ENCODE measurements at regions not wholly inside any gene's neighbourhood (a gene's known extent, or its start where the extent isn't known, plus 50 kb on each side); places are given as distances from the start of the nearest gene placed in this dataset.

DNA sequence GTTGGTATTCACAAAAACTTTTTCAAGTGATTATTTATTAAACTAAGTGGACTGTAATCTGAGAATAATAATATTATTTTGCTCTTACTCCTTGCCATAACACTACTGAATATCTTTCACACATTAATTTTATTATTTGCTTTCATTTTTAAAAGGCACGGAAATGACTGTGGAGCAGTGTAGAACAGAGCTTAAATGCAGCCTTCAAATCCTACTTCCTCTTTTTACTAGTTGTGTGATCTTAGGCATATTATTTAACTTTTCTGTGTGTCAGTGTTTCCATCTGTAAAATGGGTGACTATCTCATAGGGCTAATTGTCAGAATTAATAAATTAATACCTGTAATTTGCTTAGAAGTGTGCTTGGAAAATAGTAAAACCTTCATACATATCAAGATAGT, 55.5 kb upstream of the SLC8A1 start:
- no peak for DNase-seq

DNA sequence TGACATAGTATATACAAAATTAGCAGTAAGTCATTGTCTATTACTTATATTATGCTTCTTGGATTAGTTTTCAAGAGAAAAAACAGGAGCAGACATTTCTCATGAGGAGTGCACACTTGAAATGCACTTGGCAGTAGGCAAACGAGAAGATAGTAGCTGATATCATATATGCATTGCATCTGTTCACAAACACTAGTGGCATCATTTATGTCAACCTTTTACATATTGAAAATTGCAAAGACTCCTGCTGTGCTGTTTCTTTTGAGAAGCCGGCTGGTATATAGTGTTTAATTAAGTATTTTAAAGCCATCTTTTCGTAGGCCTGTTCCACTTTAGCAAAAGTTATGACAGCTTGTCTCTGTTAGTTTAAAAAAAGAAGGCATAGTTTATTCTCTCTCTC, 58.4 kb upstream of the SLC8A1 start:
- no peak for DNase-seq

GRCh38 chr2:40511661-40512213, 59.8 kb upstream of the SLC8A1 start:
- no peak for DNase-seq

- no peak for DNase-seq
Observed at GRCh38 chr2:40512256-40512655, 60.4 kb upstream of the SLC8A1 start.

DNA sequence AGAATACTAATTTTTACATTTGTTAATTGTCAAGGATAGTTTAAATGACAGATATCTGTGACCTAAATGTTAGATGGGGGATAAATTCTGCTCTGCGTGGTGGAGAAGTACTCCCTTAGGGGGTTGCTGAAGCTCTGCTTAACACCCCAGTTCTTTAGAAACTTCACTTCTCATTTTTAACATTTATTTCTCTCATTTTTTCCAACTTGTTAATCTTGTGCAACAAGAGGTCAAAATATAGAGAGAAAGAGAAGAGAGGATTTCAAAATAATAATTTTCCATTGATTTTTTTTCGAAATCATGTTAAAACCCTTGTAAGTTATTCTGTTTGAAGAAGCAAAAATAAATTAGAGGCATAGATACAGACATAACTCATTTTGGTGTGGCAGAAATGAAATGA, 61.3 kb upstream of the SLC8A1 start:
- no peak for DNase-seq

DNA sequence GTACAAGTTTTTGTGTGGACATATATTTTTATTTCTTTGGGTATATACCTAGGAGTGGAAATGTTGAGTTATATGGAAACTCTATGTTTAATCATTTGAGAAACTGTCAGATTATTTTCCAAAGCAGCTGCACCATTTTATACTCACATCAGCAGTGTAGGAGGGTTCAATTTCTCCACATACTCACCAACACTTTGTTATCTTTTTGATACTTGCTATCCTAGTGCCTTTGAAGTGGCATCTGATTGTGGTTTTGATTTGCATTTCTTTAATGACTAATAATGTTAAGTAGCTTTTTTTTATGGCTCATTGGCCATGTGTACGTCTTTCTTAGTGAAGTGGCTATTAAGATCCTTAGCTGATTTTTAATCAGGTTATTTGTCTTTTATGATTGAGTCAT, 64.7 kb upstream of the SLC8A1 start:
- DNase-seq, result no peak

- DNase-seq, result no peak
Observed at GRCh38 chr2:40528564-40528963, 76.7 kb upstream of the SLC8A1 start.

DNA sequence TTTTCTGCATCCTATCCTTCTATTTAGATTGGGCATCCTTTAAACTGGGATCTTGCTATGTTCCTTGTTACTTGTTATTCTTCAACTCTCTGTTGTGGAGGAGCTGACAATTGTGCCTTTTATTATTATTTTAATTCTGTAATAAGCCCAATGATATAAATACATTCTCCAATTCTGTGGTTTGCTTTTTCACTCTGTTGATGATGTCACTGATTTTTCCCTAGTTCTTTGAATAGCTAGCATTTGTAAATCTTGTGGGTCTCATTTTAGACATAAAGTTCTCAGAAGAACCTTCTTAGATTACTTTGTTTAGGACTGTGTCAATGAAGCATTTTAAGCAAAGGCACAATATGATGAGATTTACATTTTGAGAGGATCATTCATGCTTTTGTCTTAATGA, 79.5 kb upstream of the SLC8A1 start:
- DNase-seq, result no peak

GRCh38 chr2:40534528-40534927, 82.6 kb upstream of the SLC8A1 start:
- DNase-seq, result no peak

DNA sequence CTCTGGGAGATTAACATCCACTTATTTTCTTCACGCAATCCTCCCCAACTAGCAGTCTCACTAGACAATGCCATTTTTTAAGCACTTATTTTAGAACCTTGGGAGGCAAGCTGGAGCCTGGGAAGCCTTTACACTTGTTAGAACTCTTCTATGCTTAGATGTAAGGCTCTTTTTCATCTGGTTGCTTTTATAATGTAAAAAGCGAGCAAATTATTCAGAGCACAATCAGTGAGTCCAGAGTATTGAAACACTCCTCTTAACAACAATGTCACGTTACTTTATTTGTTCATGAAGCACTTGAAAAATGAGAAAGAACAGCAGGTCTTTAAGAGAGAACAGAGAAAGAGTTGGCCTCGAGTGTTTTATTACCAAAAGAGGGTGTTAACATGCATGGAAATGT, 84.1 kb upstream of the SLC8A1 start:
- DNase-seq, result no peak

GRCh38 chr2:40540026-40540425, 88.1 kb upstream of the SLC8A1 start:
- no peak for DNase-seq

DNA sequence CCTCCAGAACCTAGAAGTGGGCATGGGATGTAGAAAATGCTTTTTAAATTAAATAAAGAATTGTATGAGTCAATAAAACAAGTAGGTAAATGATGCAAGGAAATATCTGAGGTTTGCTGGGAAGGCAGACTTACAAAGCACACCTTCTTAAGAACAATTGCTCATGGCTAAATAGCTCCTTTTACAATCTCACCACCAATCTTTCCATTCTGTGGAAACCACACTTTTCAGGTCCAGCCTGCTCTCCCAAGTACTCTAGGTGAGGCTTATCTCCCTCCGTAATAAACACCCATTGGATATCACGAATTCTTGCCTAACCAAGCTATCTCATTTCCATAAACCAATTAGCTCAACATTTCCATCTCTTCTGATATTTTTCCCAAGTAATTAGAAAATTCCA, 91.5 kb upstream of the SLC8A1 start:
- no peak for DNase-seq

GRCh38 chr2:40544072-40544471, 92.2 kb upstream of the SLC8A1 start:
- DNase-seq, result no peak

- DNase-seq, result no peak
Observed at GRCh38 chr2:40545645-40546044, 93.8 kb upstream of the SLC8A1 start.

DNA sequence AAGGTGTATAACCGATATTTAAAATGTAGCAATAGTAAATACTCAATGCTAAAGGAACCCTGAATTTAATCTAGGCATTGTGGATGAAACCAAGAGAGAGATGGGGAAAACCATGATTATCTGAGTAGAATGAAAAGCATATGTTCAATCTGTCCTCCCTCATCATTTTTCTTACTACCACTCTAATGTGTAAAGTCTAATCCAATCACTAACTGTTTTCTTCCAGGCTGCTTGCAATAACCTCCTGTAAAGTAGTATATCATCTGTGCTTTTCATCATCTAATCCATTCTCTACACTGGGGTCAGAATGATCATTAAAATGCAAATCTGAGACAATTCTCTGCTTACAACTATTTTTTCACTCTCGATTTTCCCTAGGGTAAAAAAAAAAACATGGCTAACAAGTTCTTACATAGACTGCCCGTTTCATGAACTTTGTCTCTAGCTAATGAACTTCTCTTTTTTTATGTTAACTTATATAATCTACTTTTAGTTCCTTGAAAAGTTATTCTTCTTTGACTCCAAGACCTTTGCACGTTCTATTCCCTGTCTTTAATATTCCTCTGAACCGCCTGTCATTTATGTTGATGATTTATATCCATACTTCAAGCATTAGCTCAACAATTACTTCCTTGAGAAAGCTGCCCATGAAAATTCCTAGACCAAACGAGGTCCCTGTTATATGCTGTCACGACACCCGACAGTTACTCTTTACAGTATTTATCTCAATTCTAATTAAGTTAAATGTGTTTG, 94.7 kb upstream of the SLC8A1 start:
- DNase-seq, result no peak

GRCh38 chr2:40548521-40548920, 96.6 kb upstream of the SLC8A1 start:
- no peak for DNase-seq

DNA sequence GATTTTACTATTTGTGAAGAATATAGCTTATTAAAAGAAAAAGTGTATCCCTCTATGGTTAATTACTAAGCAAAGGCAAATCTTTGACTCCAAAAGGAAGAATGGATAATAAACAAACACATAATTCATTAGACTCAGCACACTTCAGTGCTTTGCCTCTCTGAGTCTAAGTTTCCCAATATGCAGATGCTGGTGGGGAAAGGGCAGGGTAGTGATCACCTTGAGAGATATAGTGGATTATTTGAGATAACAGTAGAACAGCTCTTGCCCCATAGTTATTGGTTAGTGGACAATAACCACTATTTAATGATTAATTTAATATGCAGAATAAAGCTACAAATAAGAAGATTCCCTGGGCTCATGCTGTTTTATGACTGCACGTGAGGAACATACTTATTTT, 98.2 kb upstream of the SLC8A1 start:
- no peak for DNase-seq

DNA sequence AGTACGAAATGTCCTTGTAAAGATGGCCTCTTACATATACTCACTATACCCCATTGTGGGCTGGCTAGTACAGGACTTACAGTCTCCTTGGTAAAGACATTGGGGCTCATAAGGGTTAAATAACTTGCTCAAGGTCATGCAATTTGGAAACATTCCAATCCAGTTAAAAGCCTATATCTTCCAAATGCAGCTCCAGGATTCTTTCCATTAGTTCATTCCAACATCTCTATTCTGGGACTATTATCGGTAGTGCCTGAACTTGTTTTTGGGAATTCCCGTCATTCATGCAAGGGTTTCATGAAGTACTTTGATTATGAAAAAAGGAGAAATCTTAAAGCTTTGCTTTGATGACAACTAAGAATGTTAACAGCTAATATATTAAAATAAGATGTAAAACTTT, 99.2 kb upstream of the SLC8A1 start:
- no peak for DNase-seq

GRCh38 chr2:40554665-40555294, 102.9 kb upstream of the SLC8A1 start:
- peak; percentile 1 to 25 for DNase-seq

DNA sequence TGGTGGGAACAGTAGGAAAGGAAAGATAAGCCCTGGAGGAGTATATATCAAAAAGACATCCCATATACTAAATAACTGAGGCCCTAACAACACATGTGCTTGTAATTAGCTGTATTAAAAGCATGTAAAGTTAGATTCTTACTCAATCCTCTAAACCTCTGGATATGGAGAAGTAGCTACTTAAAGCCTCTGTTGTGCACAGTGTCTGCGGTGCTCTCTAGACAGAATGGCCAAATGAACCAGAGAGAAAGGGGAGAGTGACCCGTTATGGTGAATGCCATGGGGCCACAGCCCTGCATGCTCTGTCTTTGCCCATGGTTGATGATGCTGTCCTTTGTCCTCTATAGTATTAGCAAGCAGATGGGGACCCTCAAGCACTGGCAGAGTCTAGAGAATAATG, 104.4 kb upstream of the SLC8A1 start:
- no peak for DNase-seq

- DNase-seq, result no peak
Observed at GRCh38 chr2:40556739-40557138, 104.8 kb upstream of the SLC8A1 start.

GRCh38 chr2:40558761-40559160, 106.9 kb upstream of the SLC8A1 start:
- no peak for DNase-seq

- no peak for DNase-seq
Observed at GRCh38 chr2:40559175-40559574, 107.3 kb upstream of the SLC8A1 start.

GRCh38 chr2:40564184-40564583, 112.3 kb upstream of the SLC8A1 start:
- no peak for DNase-seq

DNA sequence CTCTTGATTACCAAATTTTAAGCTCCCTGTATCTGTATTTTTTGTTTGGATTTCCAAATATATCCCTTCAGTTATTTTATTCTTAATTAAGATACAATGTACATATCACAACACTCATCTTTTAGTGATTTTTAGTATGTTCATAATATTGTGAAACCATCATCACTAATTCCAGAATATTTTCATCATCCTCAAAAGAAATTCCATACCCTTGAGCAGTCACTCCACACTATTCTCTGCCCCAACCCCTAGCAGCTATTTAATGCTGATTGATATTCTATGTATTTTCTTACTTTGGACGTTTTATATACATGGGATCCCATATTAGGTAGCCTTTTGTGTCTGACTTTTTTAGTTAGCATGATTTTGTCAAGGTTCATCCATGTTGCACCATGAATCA, 127.4 kb upstream of the SLC8A1 start:
- no peak for DNase-seq
